Neuronal stem cell (in vitro differentiated cells): ENCODE measurements at regions not wholly inside any gene's neighbourhood (a gene's known extent, or its start where the extent isn't known, plus 50 kb on each side); places are given as distances from the start of the nearest gene placed in this dataset.

Experiments used
- DNase-seq: peaks from one replicate; pipeline ENCODE4 v3.0.0-alpha.2; 2013; ENCODE audit warnings: low spot score
- H2AFZ ChIP-seq: one replicate; pipeline ENCODE4 v1.6.1; 2013; ENCODE audit warnings: mild to moderate bottlenecking, low read length, inconsistent platforms
- H2AK5ac ChIP-seq: 2 replicates; pipeline ENCODE4 v1.6.1; 2013; ENCODE audit warnings: low read depth, mild to moderate bottlenecking, inconsistent platforms, low read length, moderate library complexity, mixed read lengths
- H2BK120ac ChIP-seq: 2 replicates; pipeline ENCODE4 v1.6.1; 2013; ENCODE audit warnings: low read depth, mild to moderate bottlenecking, inconsistent platforms, low read length, moderate library complexity, mixed read lengths
- H2BK12ac ChIP-seq: one replicate; pipeline ENCODE4 v1.6.1; 2013; ENCODE audit warnings: low read length, inconsistent platforms
- H2BK15ac ChIP-seq: 2 replicates; pipeline ENCODE4 v1.6.1; 2013; ENCODE audit warnings: mild to moderate bottlenecking, low read length, inconsistent platforms, mixed read lengths
- H2BK5ac ChIP-seq: one replicate; pipeline ENCODE4 v1.6.1; 2013; ENCODE audit warnings: inconsistent platforms, mild to moderate bottlenecking, low read length, moderate library complexity
- H3K14ac ChIP-seq: one replicate; pipeline ENCODE4 v1.6.1; 2013; ENCODE audit warnings: low read length, inconsistent platforms
- H3K18ac ChIP-seq: 2 replicates; pipeline ENCODE4 v1.6.1; 2013; ENCODE audit warnings: low read length, inconsistent platforms
- H3K23ac ChIP-seq: 2 replicates; pipeline ENCODE4 v1.6.1; 2013; ENCODE audit warnings: low read depth, mild to moderate bottlenecking, mixed read lengths, low read length, inconsistent platforms; ENCODE audit not compliant: poor library complexity
- H3K27ac ChIP-seq: replicated peaks from 3 replicates; pipeline ENCODE4 v1.5.1; 2013; ENCODE audit warnings: low read length, inconsistent platforms
- H3K27me3 ChIP-seq, 3 experiments: 2 replicates each; pipeline ENCODE4 v1.6.1; 2013; ENCODE audit warnings: low read length in 3 of 3, mild to moderate bottlenecking in 2 of 3, inconsistent platforms in 1 of 3, low read depth in 1 of 3, mixed read lengths in 1 of 3, moderate library complexity in 1 of 3; ENCODE audit not compliant: control insufficient read depth in 3 of 3, insufficient read depth in 3 of 3
- H3K36me3 ChIP-seq, 2 donors: replicated peaks in 1 of 2; 2 replicates each; pipeline ENCODE4 v1.6.1; 2013; ENCODE audit warnings: low read length in 2 of 2; ENCODE audit not compliant: control insufficient read depth in 2 of 2, insufficient read depth in 2 of 2
- H3K4ac ChIP-seq: 2 replicates; pipeline ENCODE4 v1.6.1; 2013; ENCODE audit warnings: inconsistent platforms, mild to moderate bottlenecking, low read length, moderate library complexity
- H3K4me1 ChIP-seq, 2 donors: 1 replicate in 1 of 2; 2 replicates in 1 of 2; pipeline ENCODE4 v1.6.1; 2013; ENCODE audit warnings: low read length in 2 of 2, low read depth in 1 of 2; ENCODE audit not compliant: control insufficient read depth in 2 of 2, insufficient read depth in 1 of 2
- H3K4me2 ChIP-seq: one replicate; pipeline ENCODE4 v1.6.1; 2013; ENCODE audit warnings: mild to moderate bottlenecking, low read length, inconsistent platforms; ENCODE audit not compliant: insufficient read depth, poor library complexity, severe bottlenecking
- H3K4me3 ChIP-seq, 2 donors: 2 replicates each; pipeline ENCODE4 v1.5.1; 2013; ENCODE audit warnings: low read length in 2 of 2, mild to moderate bottlenecking in 2 of 2, inconsistent platforms in 1 of 2, moderate library complexity in 1 of 2
- H3K79me1 ChIP-seq: one replicate; pipeline ENCODE4 v1.6.1; 2013; ENCODE audit warnings: low read depth, mild to moderate bottlenecking, inconsistent platforms, low read length, moderate library complexity
- H3K9ac ChIP-seq: one replicate; pipeline ENCODE4 v1.6.1; 2013; ENCODE audit warnings: mild to moderate bottlenecking, low read depth, low read length, inconsistent platforms; ENCODE audit not compliant: poor library complexity
- H3K9me3 ChIP-seq, 2 donors: replicated peaks in 1 of 2; 2 replicates each; pipeline versions ENCODE3 to v1.6.1; 2013; ENCODE audit warnings: low read length in 2 of 2, mild to moderate bottlenecking in 2 of 2, inconsistent platforms in 1 of 2, low read depth in 1 of 2, mixed read lengths in 1 of 2, moderate library complexity in 1 of 2; ENCODE audit not compliant: control insufficient read depth in 2 of 2, insufficient read depth in 1 of 2
- H4K8ac ChIP-seq: one replicate; pipeline ENCODE4 v1.6.1; 2013; ENCODE audit warnings: low read depth, mild to moderate bottlenecking, inconsistent platforms, low read length, moderate library complexity
- H4K91ac ChIP-seq: one replicate; pipeline ENCODE4 v1.6.1; 2013; ENCODE audit warnings: low read length, low read depth, mild to moderate bottlenecking, inconsistent platforms; ENCODE audit not compliant: poor library complexity
- WGBS, 2 donors: extraction: QIAGEN DNeasy Blood & Tissue Kit; methylation state at CpG; one replicate each; pipeline ENCODE4 v1.1.7; 2013; ENCODE audit warnings: missing lambda C conversion rate in 2 of 2, mixed read lengths in 1 of 2; ENCODE audit not compliant: insufficient read length in 2 of 2, insufficient replicate concordance in 1 of 2; ENCODE audit errors: extremely low coverage in 2 of 2; 5-methylcytosine and 5-hydroxymethylcytosine counted together

- H2BK120ac ChIP-seq = no peak overlapping the region
- H2BK5ac ChIP-seq = no peak overlapping the region
- no peak overlapping the region for H4K91ac ChIP-seq
- no peak overlapping the region for H2BK15ac ChIP-seq
- no peak overlapping the region for H2AK5ac ChIP-seq
- no peak overlapping the region for H2BK12ac ChIP-seq
- H3K27ac ChIP-seq = no peak overlapping the region
- no CpG with 5 or more reads among the region's 1 CpG for WGBS, 2 donors
- H2AFZ ChIP-seq = no peak overlapping the region
- H3K4me2 ChIP-seq = no peak overlapping the region
- H3K23ac ChIP-seq = no peak overlapping the region
- no peaks in the 10 kb centered on the region for H3K9me3 ChIP-seq
- no peak overlapping the region for H4K8ac ChIP-seq
- no peak overlapping the region for H3K14ac ChIP-seq
- H3K4ac ChIP-seq = no peak overlapping the region
- no peaks in the 10 kb centered on the region for H3K36me3 ChIP-seq
- no peak overlapping the region for H3K18ac ChIP-seq
- no peak overlapping the region for H3K9ac ChIP-seq
- no peak overlapping the region for H3K4me3 ChIP-seq
- H3K79me1 ChIP-seq = no peaks in the 10 kb centered on the region
- H3K27me3 ChIP-seq = no peaks in the 10 kb centered on the region
- peaks cover 0 to 6% of the 10 kb centered on the region in 2 donors for H3K4me1 ChIP-seq
- DNase-seq = no peak
Observed at GRCh38 chr5:107124376-107124775, 546.4 kb downstream of the EFNA5 start.

DNA sequence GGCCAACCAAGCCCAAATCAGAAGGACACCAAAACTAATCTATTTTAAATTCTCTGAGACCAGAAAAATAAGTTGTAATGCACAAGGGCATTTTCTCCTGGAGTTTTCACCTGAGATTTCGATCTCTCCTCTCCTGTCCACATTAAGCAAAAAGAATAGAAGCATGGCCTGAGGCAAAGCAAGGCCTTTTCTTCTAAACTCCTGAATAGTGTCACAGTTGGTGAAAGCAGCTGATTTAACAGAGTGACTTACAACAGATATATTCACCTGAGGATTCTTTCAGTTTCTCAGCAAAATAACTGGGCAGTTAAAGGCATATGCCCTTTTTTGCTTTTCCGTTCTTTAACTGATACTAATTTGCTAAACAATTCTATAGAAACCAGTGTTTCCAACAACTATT is 547.7 kb downstream of the EFNA5 start:
- no CpG with 5 or more reads among the region's 2 CpGs for WGBS, 2 donors
- no peak overlapping the region for H4K91ac ChIP-seq

DNA sequence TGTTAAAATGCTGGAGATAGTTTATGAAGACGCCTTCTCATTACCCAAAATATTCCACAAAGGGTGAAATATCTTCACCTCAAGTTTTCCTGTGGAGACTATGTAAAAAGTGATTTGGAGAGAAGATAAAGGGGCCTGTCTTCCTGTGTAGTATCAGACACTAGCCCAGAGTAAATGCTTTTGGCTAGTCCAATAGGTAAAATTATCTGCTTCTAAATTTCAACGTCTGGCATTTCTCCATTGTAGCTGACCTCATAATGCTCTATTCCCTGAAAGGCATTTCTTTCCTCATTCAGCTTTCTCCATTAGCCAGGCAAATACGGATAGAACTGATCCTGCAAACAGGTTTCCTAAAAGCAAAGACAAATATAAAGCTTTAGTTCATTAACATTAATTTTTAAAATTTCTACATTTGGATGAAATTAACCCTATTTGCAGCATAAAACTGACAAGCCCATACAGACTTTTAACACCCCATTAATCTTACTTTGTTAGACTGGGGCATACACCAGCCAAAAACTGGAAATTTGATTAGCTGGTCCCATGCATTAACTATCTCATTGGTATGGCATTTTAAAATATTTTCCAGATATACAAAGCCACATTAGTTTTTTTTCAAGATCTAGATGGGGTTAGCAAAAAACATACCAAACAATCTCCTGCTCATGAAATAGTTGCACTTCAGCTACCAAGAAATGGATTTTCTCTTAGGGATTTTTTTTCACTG is 548.8 kb downstream of the EFNA5 start:
- Histone ChIP-seq H4K91ac (no peak overlapping the region), H3K9me3 (no peaks in the 10 kb centered on the region), H2BK5ac (no peak overlapping the region), H3K27ac (no peak overlapping the region), H4K8ac (no peak overlapping the region), H3K79me1 (no peaks in the 10 kb centered on the region), H3K4ac (no peak overlapping the region), H2BK12ac (no peak overlapping the region), H3K36me3 (no peaks in the 10 kb centered on the region), H2AK5ac (no peak overlapping the region), H2BK15ac (no peak overlapping the region), H3K27me3 (no peaks in the 10 kb centered on the region), H3K4me1 (peaks cover 11 to 13% of the 10 kb centered on the region in 2 donors), H3K4me3 (no peak overlapping the region), H3K23ac (no peak overlapping the region), H2BK120ac (no peak overlapping the region), H3K18ac (no peak overlapping the region), H3K9ac (no peak overlapping the region), H3K14ac (no peak overlapping the region), H2AFZ (no peak overlapping the region), H3K4me2 (no peak overlapping the region)
- DNase-seq = no peak
- no CpG with 5 or more reads among the region's 3 CpGs for WGBS, 2 donors

More for the DNA sequence above, 547.7 kb downstream of the EFNA5 start:
- Histone ChIP-seq H2BK120ac (no peak overlapping the region), H3K27ac (no peak overlapping the region), H3K9me3 (no peaks in the 10 kb centered on the region), H3K4me3 (no peak overlapping the region), H3K79me1 (no peaks in the 10 kb centered on the region), H3K9ac (no peak overlapping the region), H3K18ac (no peak overlapping the region), H3K4ac (no peak overlapping the region), H3K36me3 (no peaks in the 10 kb centered on the region), H4K8ac (no peak overlapping the region), H3K23ac (no peak overlapping the region), H2AFZ (no peak overlapping the region), H3K4me1 (peaks cover 8 to 13% of the 10 kb centered on the region in 2 donors), H2BK15ac (no peak overlapping the region), H3K4me2 (no peak overlapping the region), H2AK5ac (no peak overlapping the region), H2BK12ac (no peak overlapping the region), H2BK5ac (no peak overlapping the region), H3K27me3 (no peaks in the 10 kb centered on the region), H3K14ac (no peak overlapping the region)
- no peak for DNase-seq

DNA sequence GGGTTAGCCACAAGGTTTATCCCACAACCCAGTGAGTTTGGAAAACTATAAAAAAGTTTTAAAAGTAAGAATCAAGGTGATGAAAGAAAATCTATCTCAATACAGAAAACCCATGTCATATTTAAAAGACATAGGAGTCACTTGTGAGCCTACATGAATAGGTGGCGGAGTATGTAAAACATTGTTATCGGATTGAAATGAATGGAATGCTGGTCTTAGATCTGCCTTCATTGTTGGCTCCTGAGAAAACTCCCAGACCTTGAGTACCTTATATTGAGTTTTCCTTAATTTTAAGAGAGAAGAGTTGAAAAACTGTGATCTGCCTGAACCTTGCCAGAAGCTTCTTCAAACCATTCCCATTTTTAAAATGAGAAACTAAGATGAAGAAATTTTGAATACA is 551.1 kb downstream of the EFNA5 start:
- Histone ChIP-seq H2BK12ac (no peak overlapping the region), H3K9me3 (no peaks in the 10 kb centered on the region), H3K9ac (no peak overlapping the region), H3K36me3 (no peaks in the 10 kb centered on the region), H3K23ac (no peak overlapping the region), H4K91ac (no peak overlapping the region), H2AK5ac (no peak overlapping the region), H3K27me3 (no peaks in the 10 kb centered on the region), H3K18ac (no peak overlapping the region), H3K4me2 (no peak overlapping the region), H2BK5ac (no peak overlapping the region), H4K8ac (no peak overlapping the region), H3K4me1 (peaks cover 13% of the 10 kb centered on the region in 2 donors), H2BK15ac (no peak overlapping the region), H2BK120ac (no peak overlapping the region), H3K4ac (no peak overlapping the region), H3K27ac (no peak overlapping the region), H3K14ac (no peak overlapping the region), H3K4me3 (no peak overlapping the region), H3K79me1 (no peaks in the 10 kb centered on the region), H2AFZ (no peak overlapping the region)
- WGBS, 2 donors = no CpG with 5 or more reads among the region's 2 CpGs
- no peak for DNase-seq
